ENCODE measurements at regions not wholly inside any gene's neighbourhood (a gene's known extent, or its start where the extent isn't known, plus 50 kb on each side); places are given as distances from the start of the nearest gene placed in this dataset.

DNA sequence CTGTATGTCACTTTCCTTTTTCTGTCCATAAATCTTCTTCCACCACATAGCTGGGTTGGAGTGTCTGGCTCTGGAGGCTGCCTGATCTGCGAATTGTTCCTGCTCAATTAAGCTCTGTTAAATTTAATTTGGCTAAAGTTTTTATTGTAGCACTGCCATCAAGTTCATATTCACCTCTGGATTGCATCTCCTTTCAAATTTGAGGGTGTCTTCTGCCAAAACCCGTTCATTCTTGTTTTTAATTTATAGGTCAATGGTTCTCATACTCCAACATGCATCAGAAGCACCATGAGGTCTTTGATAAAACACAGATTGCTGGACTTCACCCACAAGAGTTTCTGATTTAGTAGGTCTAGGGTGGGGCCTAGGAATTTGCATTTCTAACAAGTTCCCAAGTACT, 276.5 kb upstream of the NECTIN3 start:
- Histone ChIP-seq H3K27me3 (ENCODE audit: insufficient read depth, poor library complexity, severe bottlenecking) (no peaks in the 10 kb centered on the region), H3K4me3 (replicated peaks; ENCODE audit: insufficient read depth, low read length) (no peak overlapping the region), H3K27ac (replicated peaks) (no peak overlapping the region)
- DNase-seq (ENCODE audit: low read depth in 1 of 2, low spot score in 1 of 2) = no peak
- TF ChIP-seq POLR2AphosphoS5 (IDR thresholded peaks at IDR 0.05; ENCODE audit: low read depth) (no peak), GABPA (IDR thresholded peaks at IDR 0.05; ENCODE audit: low read depth) (no peak), SPI1 (IDR thresholded peaks at IDR 0.05; ENCODE audit: borderline replicate concordance, low read depth) (no peak)
- TF ChIP-seq, protein P1, sequence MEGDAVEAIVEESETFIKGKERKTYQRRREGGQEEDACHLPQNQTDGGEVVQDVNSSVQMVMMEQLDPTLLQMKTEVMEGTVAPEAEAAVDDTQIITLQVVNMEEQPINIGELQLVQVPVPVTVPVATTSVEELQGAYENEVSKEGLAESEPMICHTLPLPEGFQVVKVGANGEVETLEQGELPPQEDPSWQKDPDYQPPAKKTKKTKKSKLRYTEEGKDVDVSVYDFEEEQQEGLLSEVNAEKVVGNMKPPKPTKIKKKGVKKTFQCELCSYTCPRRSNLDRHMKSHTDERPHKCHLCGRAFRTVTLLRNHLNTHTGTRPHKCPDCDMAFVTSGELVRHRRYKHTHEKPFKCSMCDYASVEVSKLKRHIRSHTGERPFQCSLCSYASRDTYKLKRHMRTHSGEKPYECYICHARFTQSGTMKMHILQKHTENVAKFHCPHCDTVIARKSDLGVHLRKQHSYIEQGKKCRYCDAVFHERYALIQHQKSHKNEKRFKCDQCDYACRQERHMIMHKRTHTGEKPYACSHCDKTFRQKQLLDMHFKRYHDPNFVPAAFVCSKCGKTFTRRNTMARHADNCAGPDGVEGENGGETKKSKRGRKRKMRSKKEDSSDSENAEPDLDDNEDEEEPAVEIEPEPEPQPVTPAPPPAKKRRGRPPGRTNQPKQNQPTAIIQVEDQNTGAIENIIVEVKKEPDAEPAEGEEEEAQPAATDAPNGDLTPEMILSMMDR (IDR thresholded peaks at IDR 0.05; ENCODE audit: insufficient read depth, low read length) = no peak
- TF ChIP-seq, protein P2, sequence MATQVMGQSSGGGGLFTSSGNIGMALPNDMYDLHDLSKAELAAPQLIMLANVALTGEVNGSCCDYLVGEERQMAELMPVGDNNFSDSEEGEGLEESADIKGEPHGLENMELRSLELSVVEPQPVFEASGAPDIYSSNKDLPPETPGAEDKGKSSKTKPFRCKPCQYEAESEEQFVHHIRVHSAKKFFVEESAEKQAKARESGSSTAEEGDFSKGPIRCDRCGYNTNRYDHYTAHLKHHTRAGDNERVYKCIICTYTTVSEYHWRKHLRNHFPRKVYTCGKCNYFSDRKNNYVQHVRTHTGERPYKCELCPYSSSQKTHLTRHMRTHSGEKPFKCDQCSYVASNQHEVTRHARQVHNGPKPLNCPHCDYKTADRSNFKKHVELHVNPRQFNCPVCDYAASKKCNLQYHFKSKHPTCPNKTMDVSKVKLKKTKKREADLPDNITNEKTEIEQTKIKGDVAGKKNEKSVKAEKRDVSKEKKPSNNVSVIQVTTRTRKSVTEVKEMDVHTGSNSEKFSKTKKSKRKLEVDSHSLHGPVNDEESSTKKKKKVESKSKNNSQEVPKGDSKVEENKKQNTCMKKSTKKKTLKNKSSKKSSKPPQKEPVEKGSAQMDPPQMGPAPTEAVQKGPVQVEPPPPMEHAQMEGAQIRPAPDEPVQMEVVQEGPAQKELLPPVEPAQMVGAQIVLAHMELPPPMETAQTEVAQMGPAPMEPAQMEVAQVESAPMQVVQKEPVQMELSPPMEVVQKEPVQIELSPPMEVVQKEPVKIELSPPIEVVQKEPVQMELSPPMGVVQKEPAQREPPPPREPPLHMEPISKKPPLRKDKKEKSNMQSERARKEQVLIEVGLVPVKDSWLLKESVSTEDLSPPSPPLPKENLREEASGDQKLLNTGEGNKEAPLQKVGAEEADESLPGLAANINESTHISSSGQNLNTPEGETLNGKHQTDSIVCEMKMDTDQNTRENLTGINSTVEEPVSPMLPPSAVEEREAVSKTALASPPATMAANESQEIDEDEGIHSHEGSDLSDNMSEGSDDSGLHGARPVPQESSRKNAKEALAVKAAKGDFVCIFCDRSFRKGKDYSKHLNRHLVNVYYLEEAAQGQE (IDR thresholded peaks at IDR 0.05; ENCODE audit: insufficient replicate concordance, low read depth) = no peak

DNA sequence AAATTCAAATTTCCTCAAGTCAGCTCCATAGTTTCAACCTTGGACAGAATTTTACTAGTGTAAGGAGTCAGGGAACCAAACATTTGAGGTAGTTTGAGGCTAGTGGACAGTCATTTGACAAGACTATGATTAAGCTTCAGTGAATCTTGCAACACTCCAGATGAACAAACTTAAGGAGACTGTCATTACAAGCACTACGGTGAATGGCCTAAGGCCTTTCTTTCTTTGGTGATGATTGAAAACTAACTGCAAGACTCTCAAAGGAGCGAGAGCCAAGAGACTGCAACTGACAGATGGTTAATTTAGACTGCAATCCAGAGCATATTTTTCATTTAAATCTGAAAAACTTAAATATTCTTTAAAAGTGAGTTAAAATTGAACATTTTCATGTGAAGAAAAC, 272.3 kb upstream of the NECTIN3 start:
- no peak for DNase-seq (ENCODE audit: low read depth in 1 of 2, low spot score in 1 of 2)
- Histone ChIP-seq H3K4me3 (replicated peaks; ENCODE audit: insufficient read depth, low read length) (no peak overlapping the region), H3K27me3 (ENCODE audit: insufficient read depth, poor library complexity, severe bottlenecking) (no peaks in the 10 kb centered on the region), H3K27ac (replicated peaks) (no peak overlapping the region)
- TF ChIP-seq, protein P1 (IDR thresholded peaks at IDR 0.05; ENCODE audit: insufficient read depth, low read length) = no peak
- TF ChIP-seq GABPA (IDR thresholded peaks at IDR 0.05; ENCODE audit: low read depth) = no peak
- no peak for TF ChIP-seq SPI1 (IDR thresholded peaks at IDR 0.05; ENCODE audit: borderline replicate concordance, low read depth)
- no peak for TF ChIP-seq POLR2AphosphoS5 (IDR thresholded peaks at IDR 0.05; ENCODE audit: low read depth)
- TF ChIP-seq, protein P2 (IDR thresholded peaks at IDR 0.05; ENCODE audit: insufficient replicate concordance, low read depth) = no peak

DNA sequence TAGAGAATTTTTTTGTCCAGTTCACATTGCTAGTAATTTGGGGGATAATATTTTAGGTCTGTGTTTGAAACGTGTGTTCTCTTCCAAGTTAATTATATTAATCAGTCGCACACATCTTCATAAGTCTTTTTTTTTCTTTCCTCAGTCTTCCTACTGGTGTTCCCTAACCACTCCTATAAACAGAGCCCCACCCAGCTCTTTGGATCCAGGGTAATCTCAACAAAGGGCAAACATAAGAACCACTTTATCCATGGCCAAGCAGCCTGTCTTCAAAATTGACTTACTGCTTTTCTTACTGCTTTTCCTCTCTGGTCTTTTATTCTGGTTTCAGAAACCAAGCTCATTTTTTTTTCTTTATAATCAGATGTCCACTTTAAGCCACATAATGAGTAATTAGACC, 266.8 kb upstream of the NECTIN3 start:
- Histone ChIP-seq H3K27ac (replicated peaks) (no peak overlapping the region), H3K27me3 (ENCODE audit: insufficient read depth, poor library complexity, severe bottlenecking) (no peaks in the 10 kb centered on the region), H3K4me3 (replicated peaks; ENCODE audit: insufficient read depth, low read length) (no peak overlapping the region)
- DNase-seq (ENCODE audit: low read depth in 1 of 2, low spot score in 1 of 2) = no peak
- TF ChIP-seq, protein P2 (IDR thresholded peaks at IDR 0.05; ENCODE audit: insufficient replicate concordance, low read depth) = no peak
- TF ChIP-seq POLR2AphosphoS5 (IDR thresholded peaks at IDR 0.05; ENCODE audit: low read depth) (no peak), GABPA (IDR thresholded peaks at IDR 0.05; ENCODE audit: low read depth) (no peak), SPI1 (IDR thresholded peaks at IDR 0.05; ENCODE audit: borderline replicate concordance, low read depth) (no peak)
- TF ChIP-seq, protein P1 (IDR thresholded peaks at IDR 0.05; ENCODE audit: insufficient read depth, low read length) = no peak
